AG09309 (cell line): ENCODE measurements at regions not wholly inside any gene's neighbourhood (a gene's known extent, or its start where the extent isn't known, plus 50 kb on each side); places are given as distances from the start of the nearest gene placed in this dataset.
"Not testable (repeated sequence)": the region's sequence is repeated elsewhere in the genome, so short reads cannot be mapped to it uniquely, and the experiment has no call there.

Experiments used
- DNase-seq: peaks from one replicate; pipeline ENCODE4 v3.0.0-alpha.2; 2010; ENCODE audit warnings: low read depth
- H3K4me3 ChIP-seq: 2 replicates; pipeline ENCODE4 v1.5.1; 2011; ENCODE audit warnings: mild to moderate bottlenecking, low read depth, low read length, moderate library complexity; ENCODE audit not compliant: control insufficient read depth
- CTCF ChIP-seq: IDR thresholded peaks from 2 replicates; pipeline ENCODE4 v1.5.1; 2011; ENCODE audit warnings: mild to moderate bottlenecking, low read depth, low read length, inconsistent platforms; ENCODE audit not compliant: insufficient read depth, control insufficient read depth; ENCODE audit errors: missing control alignments

- H3K4me3 ChIP-seq, DNase-seq: not testable (repeated sequence)
Observed at GRCh38 chr2:114018464-114018863, 128.6 kb downstream of the ACTR3 start.

GRCh38 chr2:114020668-114021067 lies 130.8 kb downstream of the ACTR3 start:
- no peak overlapping the region for H3K4me3 ChIP-seq
- TF ChIP-seq CTCF: no peak
- no peak for DNase-seq

- DNase-seq: peak; percentile 25
- no peak overlapping the region for H3K4me3 ChIP-seq
- no peak for TF ChIP-seq CTCF
Observed at GRCh38 chr2:114022360-114023085, 132.6 kb downstream of the ACTR3 start.

- no peak for TF ChIP-seq CTCF
- H3K4me3 ChIP-seq: no peak overlapping the region
- DNase-seq: no peak
Observed at GRCh38 chr2:114024326-114024725, 134.4 kb downstream of the ACTR3 start.

- no peak for DNase-seq
- no peak for TF ChIP-seq CTCF
- no peak overlapping the region for H3K4me3 ChIP-seq
Observed at GRCh38 chr2:114025030-114025429, 135.1 kb downstream of the ACTR3 start.

GRCh38 chr2:114027437-114027836 lies 137.5 kb downstream of the ACTR3 start:
- no peak for TF ChIP-seq CTCF
- no peak for DNase-seq

GRCh38 chr2:114031605-114032505 lies 142.0 kb downstream of the ACTR3 start:
- no peak for TF ChIP-seq CTCF
- H3K4me3 ChIP-seq: no peak overlapping the region
- no peak for DNase-seq

More at GRCh38 chr2:114027437-114027836, 137.5 kb downstream of the ACTR3 start:
- no peak overlapping the region for H3K4me3 ChIP-seq
